ENCODE measurements at regions not wholly inside any gene's neighbourhood (a gene's known extent, or its start where the extent isn't known, plus 50 kb on each side); places are given as distances from the start of the nearest gene placed in this dataset.

DNA sequence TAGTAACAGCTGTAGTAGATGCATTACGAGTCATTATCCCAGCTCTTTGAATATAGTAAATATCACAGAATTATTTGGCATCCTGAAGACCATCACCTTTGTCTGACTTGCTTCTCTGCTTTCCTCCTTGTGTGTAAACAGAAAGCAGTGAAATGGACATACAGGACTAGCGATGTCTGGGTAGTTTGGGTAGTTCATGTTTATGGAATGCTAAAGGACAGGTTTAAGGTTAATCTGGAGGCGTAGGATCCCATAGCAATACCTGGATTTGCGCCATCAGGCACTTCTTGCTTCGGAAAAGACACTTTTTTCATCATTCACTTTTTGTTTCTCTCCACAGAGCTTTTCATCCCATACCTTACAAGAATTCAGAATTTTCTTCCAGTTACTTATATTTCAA lies 232.2 kb downstream of the GPAT3 start:
- intact Hi-C loops (cut with DNase I): no loop called here
- no peaks in the 10 kb centered on the region for H3K36me3 ChIP-seq (replicated peaks in 1 of 2)
- DNase-seq: no peak
- H3K4me1 ChIP-seq (replicated peaks in 1 of 2): no peaks in the 10 kb centered on the region
- no peaks in the 10 kb centered on the region for H3K27me3 ChIP-seq
- WGBS, 4 donors: 77 to 85% (median 78%) methylated on average over 5 of the region's 5 CpGs
- H3K4me3 ChIP-seq: no peak overlapping the region
- no peaks in the 10 kb centered on the region for H3K9me3 ChIP-seq (replicated peaks in 1 of 3)
- H3K27ac ChIP-seq: no peak overlapping the region
- TF ChIP-seq, protein P1, sequence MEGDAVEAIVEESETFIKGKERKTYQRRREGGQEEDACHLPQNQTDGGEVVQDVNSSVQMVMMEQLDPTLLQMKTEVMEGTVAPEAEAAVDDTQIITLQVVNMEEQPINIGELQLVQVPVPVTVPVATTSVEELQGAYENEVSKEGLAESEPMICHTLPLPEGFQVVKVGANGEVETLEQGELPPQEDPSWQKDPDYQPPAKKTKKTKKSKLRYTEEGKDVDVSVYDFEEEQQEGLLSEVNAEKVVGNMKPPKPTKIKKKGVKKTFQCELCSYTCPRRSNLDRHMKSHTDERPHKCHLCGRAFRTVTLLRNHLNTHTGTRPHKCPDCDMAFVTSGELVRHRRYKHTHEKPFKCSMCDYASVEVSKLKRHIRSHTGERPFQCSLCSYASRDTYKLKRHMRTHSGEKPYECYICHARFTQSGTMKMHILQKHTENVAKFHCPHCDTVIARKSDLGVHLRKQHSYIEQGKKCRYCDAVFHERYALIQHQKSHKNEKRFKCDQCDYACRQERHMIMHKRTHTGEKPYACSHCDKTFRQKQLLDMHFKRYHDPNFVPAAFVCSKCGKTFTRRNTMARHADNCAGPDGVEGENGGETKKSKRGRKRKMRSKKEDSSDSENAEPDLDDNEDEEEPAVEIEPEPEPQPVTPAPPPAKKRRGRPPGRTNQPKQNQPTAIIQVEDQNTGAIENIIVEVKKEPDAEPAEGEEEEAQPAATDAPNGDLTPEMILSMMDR (IDR thresholded peaks at IDR 0.05): no peak
- TF ChIP-seq POLR2A (IDR thresholded peaks at IDR 0.05): no peak

DNA sequence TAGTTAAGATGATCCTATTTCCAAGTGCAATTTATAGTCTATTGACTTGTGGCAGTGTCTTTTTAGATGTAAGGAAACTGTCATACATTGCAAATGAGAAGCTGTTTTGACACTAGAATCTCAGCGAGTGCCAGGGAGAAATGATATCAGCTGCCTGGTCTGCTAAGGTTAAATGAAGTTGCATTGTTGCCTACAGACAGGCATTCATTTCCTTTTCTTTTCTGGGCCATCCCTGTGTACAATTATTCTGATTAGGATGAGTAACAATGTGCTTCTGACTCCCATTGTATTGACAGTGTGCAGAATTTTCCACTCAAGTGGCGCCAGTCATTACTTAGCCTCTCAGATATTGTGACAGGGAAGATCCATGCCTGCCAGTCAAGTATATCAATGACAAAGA lies 231.2 kb downstream of the GPAT3 start:
- intact Hi-C loops (cut with DNase I): no loop called here
- no peak for DNase-seq
- no peaks in the 10 kb centered on the region for H3K9me3 ChIP-seq (replicated peaks in 1 of 3)
- H3K27me3 ChIP-seq: no peaks in the 10 kb centered on the region
- TF ChIP-seq, protein P1 (IDR thresholded peaks at IDR 0.05): no peak
- TF ChIP-seq POLR2A (IDR thresholded peaks at IDR 0.05): no peak
- H3K4me3 ChIP-seq: no peak overlapping the region
- no peak overlapping the region for H3K27ac ChIP-seq
- 89 to 95% (median 92%) methylated on average over 2 of the region's 2 CpGs for WGBS, 4 donors
- no peaks in the 10 kb centered on the region for H3K36me3 ChIP-seq (replicated peaks in 1 of 2)
- no peaks in the 10 kb centered on the region for H3K4me1 ChIP-seq (replicated peaks in 1 of 2)

DNA sequence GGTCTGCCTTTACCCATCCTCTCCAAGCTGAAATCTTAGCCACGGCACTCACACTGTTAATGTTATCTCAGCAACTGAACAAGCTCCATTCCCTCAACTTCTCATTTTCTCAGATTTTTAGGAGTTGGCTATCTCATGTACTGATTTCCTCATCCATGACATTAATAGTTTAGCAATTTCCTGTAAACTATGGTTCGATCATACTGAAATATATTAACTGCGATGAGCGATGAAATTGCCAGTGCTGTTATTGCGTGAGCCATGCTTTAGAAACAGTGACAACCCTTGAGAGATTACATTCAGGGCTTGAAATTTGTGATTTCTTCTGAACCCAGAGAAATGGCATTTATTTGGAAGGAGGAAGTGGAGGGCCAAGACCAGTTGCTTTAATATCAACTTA lies 223.7 kb downstream of the GPAT3 start:
- DNase-seq: no peak
- H3K27me3 ChIP-seq: no peaks in the 10 kb centered on the region
- TF ChIP-seq, protein P1 (IDR thresholded peaks at IDR 0.05): no peak
- TF ChIP-seq POLR2A (IDR thresholded peaks at IDR 0.05): no peak
- no peak overlapping the region for H3K27ac ChIP-seq
- H3K9me3 ChIP-seq (replicated peaks in 1 of 3): no peaks in the 10 kb centered on the region
- 74 to 88% (median 83%) methylated on average over 5 of the region's 5 CpGs for WGBS, 4 donors
- H3K4me3 ChIP-seq: no peak overlapping the region
- intact Hi-C loops (cut with DNase I): no loop called here
- H3K36me3 ChIP-seq (replicated peaks in 1 of 2): no peaks in the 10 kb centered on the region
- H3K4me1 ChIP-seq (replicated peaks in 1 of 2): no peaks in the 10 kb centered on the region

DNA sequence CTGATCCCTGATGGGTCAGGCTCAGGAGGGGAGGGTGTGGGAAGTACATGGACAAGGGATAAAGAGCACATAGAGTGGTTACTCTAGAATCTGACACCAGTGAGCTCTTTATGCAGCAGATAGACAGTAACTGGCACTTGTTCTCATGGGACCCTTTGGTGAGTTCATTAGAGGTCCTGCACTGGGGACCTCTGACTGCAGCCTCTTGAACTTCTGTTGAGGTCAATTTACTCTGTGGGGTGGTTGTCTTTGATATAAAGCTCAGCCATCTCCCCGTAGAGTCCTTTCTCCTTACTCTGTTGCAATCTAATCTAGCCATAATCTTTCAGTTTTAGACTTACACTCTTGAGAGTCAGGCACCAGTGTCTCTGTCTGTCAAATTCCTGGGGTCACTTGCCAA lies 222.4 kb downstream of the GPAT3 start:
- H3K4me1 ChIP-seq (replicated peaks in 1 of 2): no peaks in the 10 kb centered on the region
- no peak for DNase-seq
- TF ChIP-seq, protein P1 (IDR thresholded peaks at IDR 0.05): no peak
- H3K27me3 ChIP-seq: no peaks in the 10 kb centered on the region
- no peaks in the 10 kb centered on the region for H3K9me3 ChIP-seq (replicated peaks in 1 of 3)
- intact Hi-C loops (cut with DNase I): no loop called here
- H3K36me3 ChIP-seq (replicated peaks in 1 of 2): no peaks in the 10 kb centered on the region
- 76 to 89% (median 82%) methylated on average over 1 of the region's 1 CpG for WGBS, 4 donors
- H3K27ac ChIP-seq: no peak overlapping the region
- no peak overlapping the region for H3K4me3 ChIP-seq
